GM23338 (cell line): ENCODE measurements at regions not wholly inside any gene's neighbourhood (a gene's known extent, or its start where the extent isn't known, plus 50 kb on each side); places are given as distances from the start of the nearest gene placed in this dataset.

Experiments
- ATAC-seq: fragments of 200-7000 bp; cut with Tn5 transposase; 3 replicates; pipeline ENCODE4 v1.9.1; 2020
- DNase-seq: peaks from one replicate; pipeline ENCODE4 v3.0.0-alpha.2; 2015; ENCODE audit warnings: low spot score
- H2AFZ ChIP-seq: fragments of 200-600 bp; sonication (generic); 2 replicates; pipeline ENCODE4 v1.8.0; 2016; ENCODE audit warnings: antibody characterized with exemption, mild to moderate bottlenecking, moderate library complexity
- H3F3A ChIP-seq: fragments of 200-600 bp; sonication (generic); replicated peaks from 2 replicates; pipeline ENCODE4 v1.8.0; 2017; ENCODE audit warnings: antibody characterized with exemption, mixed run types, low read depth
- H3K27ac ChIP-seq: fragments of 200-600 bp; sonication (generic); 2 replicates; pipeline ENCODE4 v1.6.1; 2016; ENCODE audit warnings: low read depth
- H3K27me3 ChIP-seq: fragments of 200-600 bp; sonication (generic); 2 replicates; pipeline ENCODE4 v1.8.0; 2016; ENCODE audit warnings: mild to moderate bottlenecking, mixed run types, moderate library complexity; ENCODE audit not compliant: insufficient read depth
- H3K36me3 ChIP-seq: fragments of 200-600 bp; sonication (generic); 2 replicates; pipeline ENCODE4 v1.8.0; 2016; ENCODE audit warnings: mild to moderate bottlenecking; ENCODE audit not compliant: insufficient read depth
- H3K4me1 ChIP-seq: fragments of 200-600 bp; sonication (generic); 2 replicates; pipeline ENCODE4 v1.8.0; 2016; ENCODE audit warnings: mild to moderate bottlenecking, moderate library complexity; ENCODE audit not compliant: insufficient read depth
- H3K4me2 ChIP-seq: fragments of 200-600 bp; sonication (generic); 2 replicates; pipeline ENCODE4 v1.7.1; 2017; ENCODE audit warnings: mixed run types
- H3K4me3 ChIP-seq: fragments of 200-600 bp; sonication (generic); 2 replicates; pipeline ENCODE4 v1.6.1; 2016; ENCODE audit warnings: mixed run types
- H3K79me2 ChIP-seq: fragments of 200-600 bp; sonication (generic); replicated peaks from 2 replicates; pipeline ENCODE4 v1.8.0; 2017; ENCODE audit warnings: mild to moderate bottlenecking; ENCODE audit not compliant: insufficient read depth
- H3K9me2 ChIP-seq: fragments of 200-600 bp; sonication (generic); 2 replicates; pipeline ENCODE4 v1.8.0; 2017; ENCODE audit not compliant: insufficient read depth
- H4K20me1 ChIP-seq: fragments of 200-600 bp; sonication (generic); replicated peaks from 2 replicates; pipeline ENCODE4 v1.8.0; 2017; ENCODE audit warnings: mild to moderate bottlenecking; ENCODE audit not compliant: insufficient read depth
- H3K27ac Mint-ChIP-seq: 2 replicates; pipeline ENCODE4 v1.8.0; 2020; ENCODE audit warnings: inconsistent platforms, mild to moderate bottlenecking, moderate library complexity, mixed read lengths
- H3K27me3 Mint-ChIP-seq: 3 replicates; pipeline ENCODE4 v1.8.0; 2022; ENCODE audit warnings: low read depth, mild to moderate bottlenecking, moderate library complexity, mixed read lengths, inconsistent platforms; ENCODE audit not compliant: insufficient read depth, poor library complexity
- H3K36me3 Mint-ChIP-seq: 3 replicates; pipeline ENCODE4 v1.8.0; 2021; ENCODE audit warnings: low read depth, mild to moderate bottlenecking, inconsistent platforms, moderate library complexity, mixed read lengths
- H3K4me1 Mint-ChIP-seq: 3 replicates; pipeline ENCODE4 v1.8.0; 2020; ENCODE audit warnings: mild to moderate bottlenecking, inconsistent platforms, mixed read lengths
- H3K4me3 Mint-ChIP-seq: 3 replicates; pipeline ENCODE4 v1.8.0; 2021; ENCODE audit warnings: moderate library complexity, mild to moderate bottlenecking, inconsistent platforms, mixed read lengths
- H3K9me3 Mint-ChIP-seq: 3 replicates; pipeline ENCODE4 v1.8.0; 2020; ENCODE audit warnings: moderate library complexity, mild to moderate bottlenecking, inconsistent platforms, mixed read lengths
- EZH2 ChIP-seq: fragments of 200-600 bp; sonication (generic); IDR thresholded peaks from one replicate; pipeline ENCODE4 v1.8.0; 2017; ENCODE audit warnings: antibody characterized with exemption, mild to moderate bottlenecking, low read depth; ENCODE audit not compliant: unreplicated experiment
- EZH2phosphoT487 ChIP-seq: fragments of 200-600 bp; sonication (generic); IDR thresholded peaks from one replicate; pipeline ENCODE4 v1.8.1; 2018; ENCODE audit warnings: antibody characterized with exemption; ENCODE audit not compliant: unreplicated experiment
- JUNB ChIP-seq: IDR thresholded peaks from one replicate; pipeline ENCODE4 v1.6.1; 2016; ENCODE audit warnings: antibody characterized with exemption; ENCODE audit not compliant: unreplicated experiment
- POLR2AphosphoS5 ChIP-seq: IDR thresholded peaks from 2 replicates; pipeline ENCODE4 v1.6.1; 2016; ENCODE audit warnings: antibody characterized with exemption, low read depth
- ZNF114 ChIP-seq: fragments of 250-450 bp; sonication (Bioruptor Pico); IDR thresholded peaks from 2 replicates; pipeline ENCODE4 v1.5.0; 2020; ENCODE audit warnings: mild to moderate bottlenecking, moderate library complexity
- ZNF331 ChIP-seq: fragments of 250-450 bp; sonication (Bioruptor Pico); IDR thresholded peaks from 2 replicates; pipeline ENCODE4 v1.5.0; 2020; ENCODE audit warnings: low read depth, mild to moderate bottlenecking, moderate library complexity
- TF ChIP-seq, protein P1 (sequence below): fragments of 250-450 bp; sonication (Bioruptor Pico); IDR thresholded peaks from 2 replicates; pipeline ENCODE4 v1.5.0; 2020; ENCODE audit warnings: mild to moderate bottlenecking, moderate library complexity
- TF ChIP-seq, protein P2 (sequence below): IDR thresholded peaks from 2 replicates; pipeline ENCODE4 v1.6.1; 2016; ENCODE audit warnings: antibody characterized with exemption

DNA sequence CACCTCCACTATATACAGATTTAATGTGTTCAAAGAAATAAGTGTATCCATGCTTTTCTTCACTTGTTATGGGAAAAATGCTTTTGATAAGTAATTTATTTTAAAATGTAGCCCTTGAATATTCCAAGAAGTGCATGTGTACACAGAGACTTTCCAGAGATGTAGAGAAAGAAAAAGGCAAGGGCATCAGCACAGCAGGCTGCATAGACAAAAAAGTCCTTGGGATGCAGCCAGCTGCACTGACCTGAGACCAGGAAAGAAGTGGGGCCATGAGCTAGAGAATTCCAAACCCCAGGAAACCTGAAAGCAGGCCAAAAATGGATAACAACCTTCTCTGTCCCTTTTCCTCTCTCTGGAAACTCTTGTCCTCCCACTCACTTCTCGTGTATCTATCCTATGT is 51.6 kb upstream of the PRDM8 start:
- Histone ChIP-seq H3K27me3 (no peaks in the 10 kb centered on the region), H3K9me2 (no peaks in the 10 kb centered on the region; the same call in 1 of the 2 replicates), H3K4me3 (no peak overlapping the region), H4K20me1 (no peaks in the 10 kb centered on the region), H3K27ac (no peak overlapping the region), H3K79me2 (no peaks in the 10 kb centered on the region), H2AFZ (no peak overlapping the region), H3K4me2 (no peak overlapping the region), H3K36me3 (no peaks in the 10 kb centered on the region), H3K4me1 (no peaks in the 10 kb centered on the region), H3F3A (no peaks in the 10 kb centered on the region)
- Mint-ChIP-seq H3K4me3 (no peak overlapping the region), H3K4me1 (no peaks in the 10 kb centered on the region), H3K27me3 (no peaks in the 10 kb centered on the region), H3K9me3 (no peaks in the 10 kb centered on the region), H3K36me3 (no peaks in the 10 kb centered on the region), H3K27ac (no peak overlapping the region)
- ATAC-seq (no peak), DNase-seq (no peak)
- TF ChIP-seq, protein P1, sequence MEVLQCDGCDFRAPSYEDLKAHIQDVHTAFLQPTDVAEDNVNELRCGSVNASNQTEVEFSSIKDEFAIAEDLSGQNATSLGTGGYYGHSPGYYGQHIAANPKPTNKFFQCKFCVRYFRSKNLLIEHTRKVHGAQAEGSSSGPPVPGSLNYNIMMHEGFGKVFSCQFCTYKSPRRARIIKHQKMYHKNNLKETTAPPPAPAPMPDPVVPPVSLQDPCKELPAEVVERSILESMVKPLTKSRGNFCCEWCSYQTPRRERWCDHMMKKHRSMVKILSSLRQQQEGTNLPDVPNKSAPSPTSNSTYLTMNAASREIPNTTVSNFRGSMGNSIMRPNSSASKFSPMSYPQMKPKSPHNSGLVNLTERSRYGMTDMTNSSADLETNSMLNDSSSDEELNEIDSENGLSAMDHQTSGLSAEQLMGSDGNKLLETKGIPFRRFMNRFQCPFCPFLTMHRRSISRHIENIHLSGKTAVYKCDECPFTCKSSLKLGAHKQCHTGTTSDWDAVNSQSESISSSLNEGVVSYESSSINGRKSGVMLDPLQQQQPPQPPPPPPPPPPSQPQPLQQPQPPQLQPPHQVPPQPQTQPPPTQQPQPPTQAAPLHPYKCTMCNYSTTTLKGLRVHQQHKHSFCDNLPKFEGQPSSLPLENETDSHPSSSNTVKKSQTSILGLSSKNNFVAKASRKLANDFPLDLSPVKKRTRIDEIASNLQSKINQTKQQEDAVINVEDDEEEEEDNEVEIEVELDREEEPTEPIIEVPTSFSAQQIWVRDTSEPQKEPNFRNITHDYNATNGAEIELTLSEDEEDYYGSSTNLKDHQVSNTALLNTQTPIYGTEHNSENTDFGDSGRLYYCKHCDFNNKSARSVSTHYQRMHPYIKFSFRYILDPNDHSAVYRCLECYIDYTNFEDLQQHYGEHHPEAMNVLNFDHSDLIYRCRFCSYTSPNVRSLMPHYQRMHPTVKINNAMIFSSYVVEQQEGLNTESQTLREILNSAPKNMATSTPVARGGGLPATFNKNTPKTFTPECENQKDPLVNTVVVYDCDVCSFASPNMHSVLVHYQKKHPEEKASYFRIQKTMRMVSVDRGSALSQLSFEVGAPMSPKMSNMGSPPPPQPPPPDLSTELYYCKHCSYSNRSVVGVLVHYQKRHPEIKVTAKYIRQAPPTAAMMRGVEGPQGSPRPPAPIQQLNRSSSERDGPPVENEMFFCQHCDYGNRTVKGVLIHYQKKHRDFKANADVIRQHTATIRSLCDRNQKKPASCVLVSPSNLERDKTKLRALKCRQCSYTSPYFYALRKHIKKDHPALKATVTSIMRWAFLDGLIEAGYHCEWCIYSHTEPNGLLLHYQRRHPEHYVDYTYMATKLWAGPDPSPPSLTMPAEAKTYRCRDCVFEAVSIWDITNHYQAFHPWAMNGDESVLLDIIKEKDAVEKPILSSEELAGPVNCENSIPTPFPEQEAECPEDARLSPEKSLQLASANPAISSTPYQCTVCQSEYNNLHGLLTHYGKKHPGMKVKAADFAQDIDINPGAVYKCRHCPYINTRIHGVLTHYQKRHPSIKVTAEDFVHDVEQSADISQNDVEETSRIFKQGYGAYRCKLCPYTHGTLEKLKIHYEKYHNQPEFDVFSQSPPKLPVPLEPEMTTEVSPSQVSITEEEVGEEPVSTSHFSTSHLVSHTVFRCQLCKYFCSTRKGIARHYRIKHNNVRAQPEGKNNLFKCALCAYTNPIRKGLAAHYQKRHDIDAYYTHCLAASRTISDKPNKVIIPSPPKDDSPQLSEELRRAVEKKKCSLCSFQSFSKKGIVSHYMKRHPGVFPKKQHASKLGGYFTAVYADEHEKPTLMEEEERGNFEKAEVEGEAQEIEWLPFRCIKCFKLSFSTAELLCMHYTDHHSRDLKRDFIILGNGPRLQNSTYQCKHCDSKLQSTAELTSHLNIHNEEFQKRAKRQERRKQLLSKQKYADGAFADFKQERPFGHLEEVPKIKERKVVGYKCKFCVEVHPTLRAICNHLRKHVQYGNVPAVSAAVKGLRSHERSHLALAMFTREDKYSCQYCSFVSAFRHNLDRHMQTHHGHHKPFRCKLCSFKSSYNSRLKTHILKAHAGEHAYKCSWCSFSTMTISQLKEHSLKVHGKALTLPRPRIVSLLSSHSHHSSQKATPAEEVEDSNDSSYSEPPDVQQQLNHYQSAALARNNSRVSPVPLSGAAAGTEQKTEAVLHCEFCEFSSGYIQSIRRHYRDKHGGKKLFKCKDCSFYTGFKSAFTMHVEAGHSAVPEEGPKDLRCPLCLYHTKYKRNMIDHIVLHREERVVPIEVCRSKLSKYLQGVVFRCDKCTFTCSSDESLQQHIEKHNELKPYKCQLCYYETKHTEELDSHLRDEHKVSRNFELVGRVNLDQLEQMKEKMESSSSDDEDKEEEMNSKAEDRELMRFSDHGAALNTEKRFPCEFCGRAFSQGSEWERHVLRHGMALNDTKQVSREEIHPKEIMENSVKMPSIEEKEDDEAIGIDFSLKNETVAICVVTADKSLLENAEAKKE = no peak
- TF ChIP-seq ZNF114 (no peak), EZH2phosphoT487 (no peak), JUNB (no peak), POLR2AphosphoS5 (no peak), EZH2 (no peak), ZNF331 (CRISPR knock-in tag) (no peak)
- TF ChIP-seq, protein P2, sequence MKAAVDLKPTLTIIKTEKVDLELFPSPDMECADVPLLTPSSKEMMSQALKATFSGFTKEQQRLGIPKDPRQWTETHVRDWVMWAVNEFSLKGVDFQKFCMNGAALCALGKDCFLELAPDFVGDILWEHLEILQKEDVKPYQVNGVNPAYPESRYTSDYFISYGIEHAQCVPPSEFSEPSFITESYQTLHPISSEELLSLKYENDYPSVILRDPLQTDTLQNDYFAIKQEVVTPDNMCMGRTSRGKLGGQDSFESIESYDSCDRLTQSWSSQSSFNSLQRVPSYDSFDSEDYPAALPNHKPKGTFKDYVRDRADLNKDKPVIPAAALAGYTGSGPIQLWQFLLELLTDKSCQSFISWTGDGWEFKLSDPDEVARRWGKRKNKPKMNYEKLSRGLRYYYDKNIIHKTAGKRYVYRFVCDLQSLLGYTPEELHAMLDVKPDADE = no peak
